HG02588 (cell line): ENCODE measurements at regions not wholly inside any gene's neighbourhood (a gene's known extent, or its start where the extent isn't known, plus 50 kb on each side); places are given as distances from the start of the nearest gene placed in this dataset.

Source experiments
- ATAC-seq: cut with Tn5 transposase; IDR thresholded peaks from one replicate; pipeline ENCODE4 v1.9.1; 2021; ENCODE audit warnings: mild to moderate bottlenecking, moderate library complexity; ENCODE audit not compliant: unreplicated experiment

DNA sequence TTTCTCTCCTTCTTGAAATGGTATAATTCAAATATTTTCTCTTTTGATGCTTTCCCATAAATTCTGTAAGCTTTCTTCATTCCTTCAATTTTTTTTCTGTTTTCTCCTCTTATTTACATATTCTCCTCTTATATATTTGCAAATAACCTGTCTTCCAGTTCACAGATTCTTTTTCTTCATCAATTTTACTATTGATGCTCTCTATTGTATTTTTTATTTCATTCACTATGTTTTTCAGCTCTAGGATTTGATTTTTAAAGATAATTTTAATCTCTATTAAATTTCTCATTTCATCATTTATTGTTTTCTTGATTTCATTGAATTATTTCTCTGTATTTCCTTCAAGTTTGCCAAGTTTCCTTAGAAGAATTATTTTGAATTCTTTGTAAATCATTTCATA is 54.0 kb upstream of the PRPS1L1 start:
- no peak for ATAC-seq

DNA sequence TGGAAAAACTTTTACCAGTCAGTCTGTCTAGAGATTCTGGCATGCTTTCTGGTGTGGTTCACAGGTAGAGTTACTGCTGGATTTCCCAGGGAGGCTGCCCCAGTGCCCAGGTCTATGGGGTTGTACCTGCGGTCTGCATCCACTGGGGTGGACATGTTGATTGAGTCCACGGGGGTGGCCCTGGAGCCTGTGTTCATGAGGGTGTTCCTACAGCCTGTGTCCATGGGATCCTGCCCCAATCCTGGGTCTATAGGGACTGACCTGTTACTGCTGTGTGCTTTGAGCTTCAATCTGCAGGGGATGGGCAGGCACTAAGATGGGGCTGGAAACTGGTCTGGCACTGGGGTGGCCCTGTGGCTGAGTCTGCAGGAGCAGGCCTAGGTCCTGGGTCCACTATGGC is 54.5 kb upstream of the PRPS1L1 start:
- ATAC-seq = no peak

- ATAC-seq = no peak
These were observed 58.7 kb upstream of the PRPS1L1 start for GRCh38 chr7:18086165-18087025.

DNA sequence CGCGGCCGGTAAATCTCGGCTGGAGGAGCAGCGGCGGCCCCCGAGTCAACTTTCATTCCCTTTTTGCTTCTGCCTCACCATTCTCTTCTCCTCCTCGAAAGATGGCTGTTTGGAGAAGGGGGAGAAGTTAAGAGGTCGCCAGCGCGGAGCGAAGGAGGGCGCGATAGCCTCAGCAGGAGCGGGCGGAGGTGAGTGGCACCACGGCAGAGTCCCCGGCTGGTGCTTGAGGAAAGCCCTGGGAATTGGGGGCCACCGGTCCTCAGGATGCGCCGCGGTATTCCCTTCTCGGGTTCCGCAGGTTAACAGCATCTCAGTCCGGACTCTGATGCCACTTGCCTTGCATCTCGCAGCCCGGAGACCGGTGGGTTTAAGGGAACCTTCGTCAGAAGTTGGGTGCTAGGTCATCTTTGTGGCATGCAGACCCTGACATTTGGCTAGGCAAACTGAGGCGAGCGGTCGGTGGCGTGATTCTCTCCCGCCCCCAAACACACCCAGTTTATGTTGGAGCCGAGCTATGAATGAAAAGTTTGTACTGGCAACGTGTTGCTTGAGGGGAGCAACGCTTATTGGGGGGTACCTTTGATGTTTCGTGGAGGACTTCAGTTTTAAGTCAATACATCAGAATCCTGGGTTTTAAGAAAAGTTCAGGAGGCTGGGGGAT is 59.5 kb upstream of the PRPS1L1 start:
- no peak for ATAC-seq

GRCh38 chr7:18087687-18088078 is 60.0 kb upstream of the PRPS1L1 start:
- no peak for ATAC-seq

DNA sequence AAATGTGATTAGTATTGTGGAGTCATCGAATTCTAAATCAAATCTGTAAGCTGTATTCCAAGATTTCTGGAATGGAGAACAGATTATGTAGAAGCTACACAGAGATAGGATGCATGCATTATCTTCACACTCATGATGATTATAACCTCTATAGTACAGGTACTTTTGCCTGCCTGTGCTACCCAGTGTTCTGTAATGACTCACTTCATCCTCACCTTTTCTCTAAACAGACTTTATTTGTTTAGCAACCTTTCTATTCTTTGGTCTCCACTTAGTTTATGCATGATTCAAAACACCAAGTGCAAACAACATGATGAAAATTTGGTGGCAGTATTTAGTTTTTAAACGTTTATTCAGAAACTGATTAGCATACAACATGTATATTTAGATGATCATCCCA is 68.4 kb upstream of the PRPS1L1 start:
- no peak for ATAC-seq

GRCh38 chr7:18102576-18102975 is 74.9 kb upstream of the PRPS1L1 start:
- ATAC-seq = no peak

DNA sequence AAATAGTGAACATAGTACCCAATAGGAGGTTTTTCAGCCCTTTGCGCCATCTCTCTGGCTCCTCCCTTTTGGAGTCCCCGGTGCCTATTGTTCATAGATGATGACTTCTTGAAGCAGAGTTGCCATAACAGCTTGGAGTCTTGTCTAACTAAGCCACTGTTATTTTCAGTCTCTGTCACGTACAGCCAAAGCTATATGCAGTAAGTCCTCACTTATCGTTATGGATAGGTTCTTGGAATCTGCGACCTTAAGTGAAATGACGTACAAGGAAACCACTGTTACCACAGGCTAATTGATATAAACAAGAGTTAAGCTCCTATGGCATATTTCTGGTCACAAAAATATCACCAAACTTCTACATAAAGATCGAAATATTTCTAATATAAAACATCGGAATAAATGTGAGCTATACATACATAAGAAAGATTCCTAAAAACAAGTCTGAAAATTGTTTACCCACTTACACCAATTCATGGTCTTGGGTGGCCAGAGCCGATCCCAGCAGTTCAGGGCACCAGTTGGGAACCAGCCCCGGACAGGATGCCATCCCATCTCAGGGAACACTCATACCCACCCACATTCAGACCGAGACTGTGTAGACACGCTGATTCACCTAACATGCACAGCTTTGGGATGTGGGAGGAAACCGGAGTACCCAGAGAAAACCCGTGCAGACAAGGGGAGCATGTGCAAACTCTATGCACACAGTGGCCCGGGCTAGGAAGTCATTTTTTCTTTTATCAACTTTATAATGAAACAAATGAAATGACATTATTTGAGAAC is 76.0 kb upstream of the PRPS1L1 start:
- ATAC-seq = no peak

DNA sequence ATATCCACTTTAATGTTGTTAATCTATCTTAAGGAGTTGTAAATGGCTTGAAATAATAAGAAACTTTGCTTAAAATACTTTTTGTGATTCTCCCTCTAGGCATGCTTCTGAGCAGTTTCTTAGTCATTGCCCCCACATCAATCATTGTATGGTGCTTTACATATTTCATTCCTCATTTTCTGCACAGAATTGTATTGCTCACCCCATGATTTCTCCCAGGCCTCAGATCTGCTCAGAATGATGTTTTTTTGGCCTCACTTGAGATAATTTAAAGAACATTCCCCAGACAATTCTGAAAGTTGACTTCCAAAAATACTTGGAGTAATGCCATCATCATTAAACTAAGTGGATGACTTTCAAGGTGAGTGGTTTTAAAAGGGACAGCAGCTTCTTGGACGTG is 82.1 kb upstream of the PRPS1L1 start:
- ATAC-seq = no peak

DNA sequence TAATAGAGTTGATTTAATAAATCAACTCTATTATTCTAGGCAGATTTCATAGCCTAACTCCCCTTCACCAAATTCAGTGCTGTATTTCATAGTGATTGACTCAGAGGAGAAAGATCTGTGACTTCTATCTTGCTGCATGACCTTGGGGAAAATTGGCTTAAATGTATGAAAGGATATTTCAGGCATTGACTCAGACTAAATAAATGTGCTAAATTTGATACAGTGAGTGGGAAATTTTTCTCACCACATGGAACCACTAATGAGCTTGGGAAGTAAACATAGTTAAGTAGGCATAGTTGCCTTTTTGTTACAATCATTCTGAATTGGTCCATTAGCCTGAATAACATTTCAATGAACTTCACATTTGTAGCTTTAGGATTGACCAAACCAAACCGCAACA is 89.0 kb upstream of the PRPS1L1 start:
- ATAC-seq = no peak

- ATAC-seq = no peak
These were observed 89.8 kb upstream of the PRPS1L1 start for GRCh38 chr7:18117482-18117881.

DNA sequence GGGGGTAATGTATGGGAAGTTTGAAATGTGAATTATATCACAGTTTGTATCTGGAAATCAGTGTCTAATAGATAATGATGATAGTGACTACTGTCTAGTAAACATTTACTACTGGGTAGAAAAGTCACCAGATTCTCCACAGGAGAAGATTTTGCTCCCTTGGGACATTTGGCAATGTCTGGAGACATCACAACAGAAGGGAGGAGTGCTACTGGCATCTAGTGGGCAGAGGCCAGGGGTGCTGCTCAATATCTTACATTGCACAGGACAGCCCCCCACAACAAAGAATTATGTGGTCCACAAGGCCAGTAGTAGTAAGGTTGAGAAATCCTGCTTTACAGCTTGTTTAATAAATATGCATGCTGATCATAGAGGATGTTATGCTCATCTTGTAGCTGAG is 92.3 kb upstream of the PRPS1L1 start:
- ATAC-seq = no peak

DNA sequence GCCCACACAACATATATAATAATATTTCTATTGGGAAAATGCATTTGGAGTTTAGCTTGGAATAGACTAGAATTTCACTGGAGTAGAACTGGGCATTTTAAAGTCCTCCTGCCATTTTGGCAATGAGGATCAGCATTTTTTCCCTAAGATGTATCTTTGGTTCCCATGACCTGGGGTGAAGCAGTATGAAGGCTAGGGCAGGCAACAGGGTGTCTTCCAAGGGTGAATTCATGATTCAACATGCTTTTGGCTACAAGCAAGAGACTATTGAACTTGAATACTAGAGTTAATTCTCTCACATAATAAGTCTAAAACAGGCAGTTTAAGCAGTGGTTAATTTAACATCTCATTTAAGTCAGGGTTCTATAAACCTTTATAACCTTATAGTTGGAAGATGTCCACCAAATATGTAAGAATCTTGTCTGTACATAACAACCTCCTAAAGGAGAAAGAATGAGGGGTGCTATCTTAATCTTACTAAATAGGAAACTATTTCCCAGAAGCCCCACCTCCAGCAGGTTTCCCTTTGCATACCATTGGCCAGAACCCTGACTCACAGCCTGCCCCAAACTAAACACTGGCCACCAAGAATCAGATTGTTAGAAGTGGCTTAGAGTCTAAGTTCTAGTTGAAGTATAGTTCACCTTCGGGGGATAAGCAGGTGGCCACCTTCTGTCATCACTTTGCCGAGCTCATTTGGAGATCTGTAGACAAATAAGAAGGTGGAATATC is 96.0 kb upstream of the PRPS1L1 start:
- ATAC-seq = no peak

DNA sequence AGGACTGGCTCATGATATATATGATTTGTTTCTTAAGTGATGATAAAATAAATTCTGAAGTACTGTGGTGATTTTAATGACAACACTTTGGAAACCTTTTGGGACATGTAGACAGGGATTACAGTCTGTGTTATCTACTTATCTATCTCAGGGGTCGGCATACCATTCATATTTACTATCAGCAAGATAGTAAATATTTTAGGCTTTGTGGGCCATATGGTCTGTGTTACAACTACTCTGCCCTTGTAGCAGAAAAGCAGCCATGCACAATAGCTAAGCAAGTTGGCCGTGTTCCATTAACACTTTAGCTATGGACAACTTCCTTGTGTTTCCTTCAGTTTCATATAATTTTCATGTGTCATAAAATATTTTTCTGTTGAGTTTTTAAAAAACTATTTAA is 97.8 kb upstream of the PRPS1L1 start:
- ATAC-seq = no peak

DNA sequence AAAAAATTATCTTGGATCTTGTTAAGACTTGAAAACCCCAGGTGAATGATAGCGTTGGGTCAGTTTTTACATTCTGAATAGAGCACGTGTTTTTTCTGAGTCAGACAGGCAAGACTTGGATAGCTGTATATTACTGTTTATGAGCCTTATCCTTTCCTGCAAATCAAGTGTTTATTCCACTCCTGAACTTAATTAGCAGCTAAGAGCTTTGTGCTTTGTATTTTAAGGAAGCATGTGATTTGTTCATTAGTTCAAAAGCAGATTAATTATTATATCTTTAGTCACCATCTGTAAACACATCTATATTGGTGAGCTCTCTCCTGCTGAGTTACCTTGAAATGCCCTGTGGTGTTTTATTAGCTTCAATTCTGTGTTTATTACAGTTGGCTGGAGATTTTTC is 98.6 kb upstream of the PRPS1L1 start:
- ATAC-seq = no peak

DNA sequence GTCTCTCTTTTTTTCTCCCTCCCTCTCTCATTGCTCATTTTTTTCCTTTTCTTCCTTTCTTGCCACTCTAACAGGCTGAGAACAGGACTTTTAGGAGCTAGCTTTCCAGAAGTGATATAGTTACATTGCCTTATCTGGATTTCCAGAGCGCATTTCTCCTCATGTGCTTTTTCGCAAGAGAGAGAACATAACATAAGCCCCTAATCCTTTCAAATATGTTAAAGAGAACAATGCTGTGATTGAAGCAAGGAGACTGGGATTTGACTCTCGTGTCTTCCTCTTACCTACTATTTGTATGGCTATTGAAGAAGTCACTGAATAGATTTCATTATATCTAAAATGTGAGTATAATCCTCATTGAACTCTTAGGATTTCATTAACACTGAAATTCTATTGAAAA is 101.2 kb upstream of the PRPS1L1 start:
- no peak for ATAC-seq

GRCh38 chr7:18132811-18133210 is 105.2 kb upstream of the PRPS1L1 start:
- no peak for ATAC-seq

DNA sequence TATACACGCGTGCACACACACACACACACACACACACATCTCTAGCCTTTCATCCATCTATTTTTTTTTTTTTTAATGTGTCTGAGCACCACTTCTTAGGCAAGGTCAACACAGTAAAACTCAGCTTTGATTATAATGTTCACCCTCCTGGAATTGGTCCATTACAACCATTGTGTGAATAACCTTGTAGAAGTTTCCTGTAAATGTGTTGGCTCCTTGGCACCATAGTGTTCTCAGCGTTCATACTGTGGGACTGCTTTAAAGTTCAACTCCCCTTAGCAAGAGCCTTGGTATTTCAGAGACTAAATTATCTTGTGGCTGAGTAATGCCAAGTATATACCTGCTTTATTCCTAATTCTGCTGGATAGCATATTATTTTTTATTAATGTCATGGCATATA is 106.3 kb upstream of the PRPS1L1 start:
- ATAC-seq = no peak

- ATAC-seq = no peak
These were observed 113.3 kb upstream of the PRPS1L1 start for GRCh38 chr7:18140943-18141342.

GRCh38 chr7:18144166-18144565 is 116.5 kb upstream of the PRPS1L1 start:
- no peak for ATAC-seq

DNA sequence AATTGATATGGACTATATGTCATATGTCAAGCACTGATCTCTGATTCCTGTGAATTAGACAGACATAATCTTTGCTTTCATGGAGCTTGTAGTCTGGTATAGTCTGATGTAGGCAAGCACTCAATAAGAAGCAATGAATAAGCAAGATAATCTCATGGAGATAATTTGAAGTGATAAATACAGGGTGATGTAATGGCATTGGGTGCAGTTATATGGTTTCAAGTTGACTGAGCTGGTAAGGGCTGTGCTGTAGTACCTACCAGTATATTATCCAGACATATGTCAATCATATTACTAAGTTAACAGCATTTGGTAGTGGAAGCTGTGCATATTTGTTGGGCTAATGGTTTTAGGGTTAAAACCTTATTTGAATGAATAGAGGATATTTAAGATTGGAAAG is 117.5 kb upstream of the PRPS1L1 start:
- ATAC-seq = no peak
